GM12874 (cell line): ENCODE measurements at regions not wholly inside any gene's neighbourhood (a gene's known extent, or its start where the extent isn't known, plus 50 kb on each side); places are given as distances from the start of the nearest gene placed in this dataset.

ENCODE experiments used
- TF ChIP-seq, protein P1 (sequence below): IDR thresholded peaks from 2 replicates; pipeline ENCODE4 v1.5.1; 2011; ENCODE audit warnings: low read depth, mild to moderate bottlenecking, control low read depth, low read length, moderate library complexity; ENCODE audit not compliant: insufficient read depth

DNA sequence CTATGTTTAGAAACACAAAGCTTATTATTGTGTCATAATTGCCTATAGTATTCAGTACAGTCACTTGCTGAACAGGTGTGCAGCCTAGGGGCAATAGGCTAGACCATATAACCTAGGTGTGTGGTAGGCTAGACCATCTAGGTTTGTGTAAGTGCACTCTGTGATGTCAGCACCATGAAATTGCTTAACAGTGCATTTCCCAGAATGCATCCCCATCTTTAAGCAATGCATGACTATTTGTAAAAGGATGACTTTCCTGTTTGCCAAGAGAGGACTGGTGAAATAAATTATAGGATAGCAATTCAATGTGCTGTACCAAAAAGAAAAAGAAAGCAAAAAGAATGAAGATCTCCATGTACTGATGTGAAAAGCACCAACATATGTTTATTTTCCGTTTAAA, 288.7 kb upstream of the AUTS2 start:
- TF ChIP-seq, protein P1, sequence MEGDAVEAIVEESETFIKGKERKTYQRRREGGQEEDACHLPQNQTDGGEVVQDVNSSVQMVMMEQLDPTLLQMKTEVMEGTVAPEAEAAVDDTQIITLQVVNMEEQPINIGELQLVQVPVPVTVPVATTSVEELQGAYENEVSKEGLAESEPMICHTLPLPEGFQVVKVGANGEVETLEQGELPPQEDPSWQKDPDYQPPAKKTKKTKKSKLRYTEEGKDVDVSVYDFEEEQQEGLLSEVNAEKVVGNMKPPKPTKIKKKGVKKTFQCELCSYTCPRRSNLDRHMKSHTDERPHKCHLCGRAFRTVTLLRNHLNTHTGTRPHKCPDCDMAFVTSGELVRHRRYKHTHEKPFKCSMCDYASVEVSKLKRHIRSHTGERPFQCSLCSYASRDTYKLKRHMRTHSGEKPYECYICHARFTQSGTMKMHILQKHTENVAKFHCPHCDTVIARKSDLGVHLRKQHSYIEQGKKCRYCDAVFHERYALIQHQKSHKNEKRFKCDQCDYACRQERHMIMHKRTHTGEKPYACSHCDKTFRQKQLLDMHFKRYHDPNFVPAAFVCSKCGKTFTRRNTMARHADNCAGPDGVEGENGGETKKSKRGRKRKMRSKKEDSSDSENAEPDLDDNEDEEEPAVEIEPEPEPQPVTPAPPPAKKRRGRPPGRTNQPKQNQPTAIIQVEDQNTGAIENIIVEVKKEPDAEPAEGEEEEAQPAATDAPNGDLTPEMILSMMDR, result no peak

DNA sequence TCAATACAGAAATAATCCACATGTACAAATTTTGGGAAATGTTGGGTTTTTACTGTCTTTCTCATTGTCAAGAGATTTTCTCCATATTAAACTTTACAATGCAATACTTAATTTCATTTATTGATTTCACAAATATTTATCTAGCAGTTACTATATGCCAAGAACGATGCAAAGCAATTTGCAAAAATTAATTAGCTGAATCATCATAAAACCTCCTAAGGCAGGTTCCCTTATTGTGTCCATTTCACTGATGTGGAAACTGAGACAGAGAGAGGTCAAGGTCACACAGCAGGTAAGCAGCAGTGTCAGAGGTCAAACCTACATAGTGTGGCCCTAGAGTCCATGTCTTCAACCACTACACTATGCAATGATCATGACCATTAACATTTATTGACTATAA, 286.8 kb upstream of the AUTS2 start:
- TF ChIP-seq, protein P1, result no peak

DNA sequence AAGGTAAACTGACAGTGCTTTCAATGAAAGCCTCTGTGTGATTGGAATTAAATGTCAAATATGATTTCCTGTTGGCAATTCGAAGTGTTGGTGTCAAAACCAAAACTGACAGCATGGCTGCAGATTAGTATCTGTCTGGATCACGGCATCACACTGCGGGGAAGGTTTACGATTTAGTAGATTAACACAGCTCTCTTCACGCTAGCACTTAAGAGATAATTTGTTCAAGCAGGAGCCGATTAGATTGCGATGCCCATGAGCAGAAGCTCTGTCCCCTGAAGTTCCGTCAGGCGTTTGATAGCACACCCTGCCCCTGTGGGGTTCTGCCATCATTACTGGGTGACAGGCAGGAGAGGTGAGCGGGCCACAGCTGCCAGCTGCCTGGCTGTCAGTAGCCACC, 279.5 kb upstream of the AUTS2 start:
- TF ChIP-seq, protein P1, result no peak

DNA sequence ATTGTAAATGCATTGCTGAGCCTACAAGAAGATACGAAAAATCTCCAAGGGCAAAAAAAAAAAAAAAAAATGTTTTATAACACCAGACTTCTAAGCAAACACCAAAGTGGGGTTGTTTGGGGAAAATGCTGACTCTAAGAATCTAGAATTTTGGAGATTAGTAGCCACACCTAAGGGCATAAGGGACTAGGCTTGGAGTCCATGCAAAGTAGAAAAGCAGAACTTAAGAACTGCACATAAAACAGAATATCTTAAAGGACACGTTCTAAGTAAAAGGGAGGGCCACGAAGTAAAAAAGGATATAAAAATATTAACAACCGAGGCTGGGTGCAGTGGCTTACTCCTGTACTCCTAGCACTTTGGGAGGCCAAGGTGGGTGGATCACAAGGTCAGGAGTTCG, 269.8 kb upstream of the AUTS2 start:
- TF ChIP-seq, protein P1, result no peak

DNA sequence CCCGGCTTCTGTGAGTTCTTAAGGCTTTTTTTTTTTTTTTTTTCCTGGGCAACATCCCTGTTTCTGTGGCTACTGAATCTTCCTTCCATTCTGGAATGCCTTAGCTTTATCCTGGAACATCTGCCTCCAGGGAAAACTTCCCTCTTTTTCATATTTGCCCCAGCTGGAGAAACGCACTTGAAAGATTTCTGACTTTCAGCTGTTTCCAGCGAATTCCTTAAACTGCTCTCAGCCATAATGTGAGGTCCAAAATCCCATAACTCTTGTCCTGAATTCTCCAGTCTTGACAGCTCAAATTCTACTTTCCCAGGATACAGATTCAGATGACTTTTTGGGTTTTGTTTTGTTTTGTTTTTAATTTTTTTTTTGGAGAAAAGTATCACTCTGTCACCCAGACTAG, 263.6 kb upstream of the AUTS2 start:
- TF ChIP-seq, protein P1, result no peak

DNA sequence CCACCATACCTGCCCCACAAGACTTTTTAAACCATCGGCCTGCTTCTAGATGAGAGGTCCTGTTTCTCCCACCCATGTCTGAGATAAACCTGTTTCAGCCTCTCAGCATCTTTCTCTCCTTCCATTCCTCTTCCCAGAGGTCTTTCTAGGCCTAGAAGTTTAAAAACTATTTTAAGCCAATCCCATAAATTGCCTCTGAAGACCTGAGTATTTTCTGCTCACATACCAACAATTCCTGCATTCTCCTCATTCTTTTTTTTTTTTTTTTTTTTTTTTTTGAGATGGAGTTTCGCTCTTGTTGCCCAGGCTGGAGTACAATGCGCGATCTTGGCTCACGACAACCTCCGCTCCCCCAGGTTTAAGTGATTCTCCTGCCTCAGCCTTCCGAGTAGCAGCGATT, 262.9 kb upstream of the AUTS2 start:
- TF ChIP-seq, protein P1, result no peak

DNA sequence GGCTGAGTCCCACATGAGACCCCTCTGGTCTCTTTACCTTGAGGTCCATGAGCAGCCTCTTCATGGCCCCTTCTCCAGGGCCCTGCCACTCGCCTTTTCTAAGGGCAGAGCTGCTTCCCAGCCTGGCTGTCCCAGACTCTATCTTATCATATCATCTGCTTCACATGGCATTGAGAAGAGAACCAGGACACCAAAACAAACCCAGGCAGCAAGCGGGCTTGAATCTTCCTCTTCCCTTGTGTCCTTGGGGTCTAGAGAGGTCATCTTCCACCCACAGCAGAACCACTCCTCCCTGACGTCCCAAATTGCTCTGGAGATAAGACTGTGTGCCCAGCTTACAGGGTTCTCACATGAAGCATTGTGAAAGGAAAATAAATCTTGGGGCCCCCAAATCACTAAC, 261.3 kb upstream of the AUTS2 start:
- TF ChIP-seq, protein P1, result no peak

DNA sequence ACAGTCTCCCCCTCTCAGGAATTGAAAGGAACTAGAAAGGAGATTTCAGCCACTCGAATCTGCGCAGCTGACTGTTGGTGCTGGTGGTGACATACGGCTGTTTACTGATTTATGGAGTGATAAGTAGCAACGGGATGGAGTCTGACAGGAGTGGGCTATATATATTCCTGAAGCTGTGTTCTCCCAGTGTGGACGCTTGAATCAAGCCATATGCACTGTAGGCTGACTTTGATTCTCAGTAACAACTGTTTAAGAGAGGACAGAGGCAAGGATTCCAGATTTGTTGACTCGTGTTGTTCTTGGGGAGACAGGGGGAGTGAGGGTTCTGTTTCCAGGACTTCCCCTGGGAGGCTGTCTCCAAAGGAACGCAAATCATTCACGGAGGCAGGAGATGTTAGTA, 260.1 kb upstream of the AUTS2 start:
- TF ChIP-seq, protein P1, result no peak
